ENCODE measurements at regions not wholly inside any gene's neighbourhood (a gene's known extent, or its start where the extent isn't known, plus 50 kb on each side); places are given as distances from the start of the nearest gene placed in this dataset.

- Histone ChIP-seq H3K4me3 (no peak overlapping the region), H3K4me1 (no peaks in the 10 kb centered on the region), H3K27ac (no peak overlapping the region), H3K36me3 (replicated peaks in 1 of 2; ENCODE audit: insufficient read depth in 1 of 2, low read depth in 2 of 2) (no peaks in the 10 kb centered on the region), H3K9me3 (no peaks in the 10 kb centered on the region), H3K27me3 (no peaks in the 10 kb centered on the region)
- TF ChIP-seq CTCF (IDR thresholded peaks at IDR 0.05) = no peak
- TF ChIP-seq POLR2A (IDR thresholded peaks at IDR 0.05) = no peak
- intact Hi-C loops (cut with DNase I) = no loop called here
- no peak for DNase-seq
- no peak for ATAC-seq
- WGBS, 2 donors = 51 to 72% methylated on average over 4 of the region's 4 CpGs
Observed at GRCh38 chr4:18463987-18464559, 442.5 kb upstream of the LCORL start.

GRCh38 chr4:18458465-18458864 is 436.9 kb upstream of the LCORL start:
- ATAC-seq (no peak), DNase-seq (no peak)
- Histone ChIP-seq H3K4me3 (no peak overlapping the region), H3K36me3 (replicated peaks in 1 of 2; ENCODE audit: insufficient read depth in 1 of 2, low read depth in 2 of 2) (no peaks in the 10 kb centered on the region), H3K9me3 (no peaks in the 10 kb centered on the region), H3K27ac (no peak overlapping the region), H3K27me3 (no peaks in the 10 kb centered on the region), H3K4me1 (no peaks in the 10 kb centered on the region)
- intact Hi-C loops (cut with DNase I) = no loop called here
- TF ChIP-seq CTCF (IDR thresholded peaks at IDR 0.05) (no peak), POLR2A (IDR thresholded peaks at IDR 0.05) (no peak)
- 71 to 73% methylated on average over 3 of the region's 3 CpGs for WGBS, 2 donors

GRCh38 chr4:18454349-18454748 is 432.8 kb upstream of the LCORL start:
- DNase-seq (no peak), ATAC-seq (no peak)
- no peak overlapping the region for H3K27ac ChIP-seq
- no peaks in the 10 kb centered on the region for H3K4me1 ChIP-seq
- no peaks in the 10 kb centered on the region for H3K27me3 ChIP-seq
- no peaks in the 10 kb centered on the region for H3K9me3 ChIP-seq
- intact Hi-C loops (cut with DNase I) = no loop called here
- H3K4me3 ChIP-seq = no peak overlapping the region
- no peaks in the 10 kb centered on the region for H3K36me3 ChIP-seq (replicated peaks in 1 of 2; ENCODE audit: insufficient read depth in 1 of 2, low read depth in 2 of 2)
- TF ChIP-seq POLR2A (IDR thresholded peaks at IDR 0.05) = no peak
- TF ChIP-seq CTCF (IDR thresholded peaks at IDR 0.05) = no peak
- 78 to 84% methylated on average over 3 of the region's 3 CpGs for WGBS, 2 donors

- H3K36me3 ChIP-seq (replicated peaks in 1 of 2; ENCODE audit: insufficient read depth in 1 of 2, low read depth in 2 of 2) = no peaks in the 10 kb centered on the region
- TF ChIP-seq POLR2A (IDR thresholded peaks at IDR 0.05) (no peak), CTCF (IDR thresholded peaks at IDR 0.05) (no peak)
- H3K27me3 ChIP-seq = no peaks in the 10 kb centered on the region
- DNase-seq (no peak), ATAC-seq (no peak)
- no peak overlapping the region for H3K4me3 ChIP-seq
- H3K9me3 ChIP-seq = no peaks in the 10 kb centered on the region
- no peak overlapping the region for H3K27ac ChIP-seq
- H3K4me1 ChIP-seq = no peaks in the 10 kb centered on the region
- 78 to 79% methylated on average over 4 of the region's 4 CpGs for WGBS, 2 donors
- intact Hi-C loops (cut with DNase I) = no loop called here
Observed at GRCh38 chr4:18445110-18445509, 423.6 kb upstream of the LCORL start.

GRCh38 chr4:18444206-18444605 is 422.7 kb upstream of the LCORL start:
- DNase-seq (no peak), ATAC-seq (no peak)
- 74 to 76% methylated on average over 3 of the region's 3 CpGs for WGBS, 2 donors
- intact Hi-C loops (cut with DNase I) = no loop called here
- Histone ChIP-seq H3K4me1 (no peaks in the 10 kb centered on the region), H3K9me3 (no peaks in the 10 kb centered on the region), H3K36me3 (replicated peaks in 1 of 2; ENCODE audit: insufficient read depth in 1 of 2, low read depth in 2 of 2) (no peaks in the 10 kb centered on the region), H3K4me3 (no peak overlapping the region), H3K27ac (no peak overlapping the region), H3K27me3 (no peaks in the 10 kb centered on the region)
- no peak for TF ChIP-seq CTCF (IDR thresholded peaks at IDR 0.05)
- TF ChIP-seq POLR2A (IDR thresholded peaks at IDR 0.05) = no peak
